CD14-positive monocyte (primary cell): ENCODE measurements at regions not wholly inside any gene's neighbourhood (a gene's known extent, or its start where the extent isn't known, plus 50 kb on each side); places are given as distances from the start of the nearest gene placed in this dataset.

Experiments used
- DNase-seq, 3 donors: peaks; one replicate each; pipeline ENCODE4 v3.0.0-alpha.2; 2011 to 2022
- H2AFZ ChIP-seq: 2 replicates; pipeline ENCODE4 v1.6.0; 2012; ENCODE audit warnings: mild to moderate bottlenecking, low read depth, low read length, inconsistent platforms; ENCODE audit not compliant: insufficient read depth, poor library complexity, severe bottlenecking
- H3K27ac ChIP-seq, 2 donors: 1 replicate in 1 of 2; 2 replicates in 1 of 2; pipeline ENCODE4 v1.5.1; 2012 to 2013; ENCODE audit warnings: low read length in 2 of 2, control low read depth in 1 of 2, inconsistent platforms in 1 of 2, low read depth in 1 of 2, mild to moderate bottlenecking in 1 of 2
- H3K27me3 ChIP-seq, 2 donors: one replicate each; pipeline versions ENCODE4 v1.6.0 to v1.6.1; 2011 to 2013; ENCODE audit warnings: low read length in 2 of 2; ENCODE audit not compliant: control insufficient read depth in 2 of 2, insufficient read depth in 2 of 2
- H3K36me3 ChIP-seq, 2 donors: replicated peaks in 1 of 2; 1 replicate in 1 of 2; 2 replicates in 1 of 2; pipeline versions ENCODE4 v1.5.1 to v1.6.1; 2012 to 2013; ENCODE audit warnings: low read length in 2 of 2, control low read depth in 1 of 2, inconsistent platforms in 1 of 2, mild to moderate bottlenecking in 1 of 2; ENCODE audit not compliant: insufficient read depth in 2 of 2, control insufficient read depth in 1 of 2
- H3K4me1 ChIP-seq, 2 donors: 1 replicate in 1 of 2; 2 replicates in 1 of 2; pipeline versions ENCODE4 v1.5.1 to v1.6.1; 2012 to 2013; ENCODE audit warnings: low read length in 2 of 2, control low read depth in 1 of 2, inconsistent platforms in 1 of 2, mild to moderate bottlenecking in 1 of 2, moderate library complexity in 1 of 2; ENCODE audit not compliant: insufficient read depth in 2 of 2, control insufficient read depth in 1 of 2
- H3K4me2 ChIP-seq: replicated peaks from 2 replicates; pipeline ENCODE3; 2012; ENCODE audit warnings: low read length, moderate library complexity, mild to moderate bottlenecking; ENCODE audit not compliant: poor library complexity, severe bottlenecking; ENCODE audit errors: extremely low read depth
- H3K4me3 ChIP-seq, 3 experiments: fragments of 200-600 bp in 1 of 3; sonication (generic) in 1 of 3; replicated peaks in 1 of 3; 1 replicate in 2 of 3; 2 replicates in 1 of 3; pipeline ENCODE4 v1.5.1; 2011 to 2013; ENCODE audit warnings: low read length in 3 of 3, mild to moderate bottlenecking in 3 of 3, control low read depth in 2 of 3, low read depth in 2 of 3, inconsistent platforms in 1 of 3, moderate library complexity in 1 of 3
- H3K79me2 ChIP-seq: 2 replicates; pipeline ENCODE4 v1.6.0; 2012; ENCODE audit warnings: mild to moderate bottlenecking, control low read depth, inconsistent platforms, low read length, moderate library complexity; ENCODE audit not compliant: insufficient read depth
- H3K9ac ChIP-seq: 2 replicates; pipeline ENCODE4 v1.6.0; 2017; ENCODE audit warnings: low read length, mild to moderate bottlenecking; ENCODE audit not compliant: insufficient read depth, poor library complexity, severe bottlenecking
- H3K9me3 ChIP-seq, 2 donors: replicated peaks in 1 of 2; 1 replicate in 1 of 2; 2 replicates in 1 of 2; pipeline versions ENCODE4 v1.5.1 to v1.6.1; 2012 to 2013; ENCODE audit warnings: low read length in 2 of 2, control low read depth in 1 of 2; ENCODE audit not compliant: control insufficient read depth in 1 of 2, insufficient read depth in 1 of 2
- H4K20me1 ChIP-seq: 2 replicates; pipeline ENCODE4 v1.6.0; 2012; ENCODE audit warnings: mild to moderate bottlenecking, low read length, control low read depth, moderate library complexity; ENCODE audit not compliant: insufficient read depth
- H3K27ac Mint-ChIP-seq, 7 donors: one replicate each; pipeline ENCODE4 v1.8.0; 2020; ENCODE audit warnings: mild to moderate bottlenecking in 7 of 7, mixed read lengths in 7 of 7, moderate library complexity in 6 of 7, inconsistent platforms in 2 of 7
- H3K27me3 Mint-ChIP-seq, 3 donors: one replicate each; pipeline ENCODE4 v1.8.0; 2021 to 2022; ENCODE audit warnings: low read depth in 3 of 3, mild to moderate bottlenecking in 3 of 3, mixed read lengths in 3 of 3, moderate library complexity in 3 of 3, inconsistent platforms in 1 of 3
- H3K36me3 Mint-ChIP-seq, 2 donors: one replicate each; pipeline ENCODE4 v1.8.0; 2020; ENCODE audit warnings: mixed read lengths in 2 of 2, inconsistent platforms in 1 of 2, mild to moderate bottlenecking in 1 of 2
- H3K4me1 Mint-ChIP-seq: one replicate; pipeline ENCODE4 v1.8.0; 2020; ENCODE audit warnings: mild to moderate bottlenecking, mixed read lengths
- H3K4me3 Mint-ChIP-seq, 2 donors: one replicate each; pipeline ENCODE4 v1.8.0; 2020; ENCODE audit warnings: mild to moderate bottlenecking in 2 of 2, mixed read lengths in 2 of 2, moderate library complexity in 1 of 2
- H3K9me3 Mint-ChIP-seq, 7 donors: one replicate each; pipeline ENCODE4 v1.8.0; 2020 to 2022; ENCODE audit warnings: mixed read lengths in 7 of 7, mild to moderate bottlenecking in 6 of 7, moderate library complexity in 6 of 7, inconsistent platforms in 2 of 7
- WGBS: methylation state at CpG from one replicate; pipeline ENCODE4 v1.1.5; 2013; ENCODE audit warnings: missing lambda C conversion rate; ENCODE audit not compliant: insufficient coverage; 5-methylcytosine and 5-hydroxymethylcytosine counted together
- intact Hi-C, 2 donors: fragments of 100-400 bp; cut with micrococcal nuclease; formaldehyde crosslinking; loops; one replicate each; pipeline versions ENCODE4 v1.15.0 to v1.15.1; 2023
- TF ChIP-seq, protein P1 (sequence below): fragments of 200-600 bp; IDR thresholded peaks from one replicate; pipeline ENCODE4 v1.8.0; 2022; ENCODE audit warnings: antibody characterized with exemption, mild to moderate bottlenecking

DNA sequence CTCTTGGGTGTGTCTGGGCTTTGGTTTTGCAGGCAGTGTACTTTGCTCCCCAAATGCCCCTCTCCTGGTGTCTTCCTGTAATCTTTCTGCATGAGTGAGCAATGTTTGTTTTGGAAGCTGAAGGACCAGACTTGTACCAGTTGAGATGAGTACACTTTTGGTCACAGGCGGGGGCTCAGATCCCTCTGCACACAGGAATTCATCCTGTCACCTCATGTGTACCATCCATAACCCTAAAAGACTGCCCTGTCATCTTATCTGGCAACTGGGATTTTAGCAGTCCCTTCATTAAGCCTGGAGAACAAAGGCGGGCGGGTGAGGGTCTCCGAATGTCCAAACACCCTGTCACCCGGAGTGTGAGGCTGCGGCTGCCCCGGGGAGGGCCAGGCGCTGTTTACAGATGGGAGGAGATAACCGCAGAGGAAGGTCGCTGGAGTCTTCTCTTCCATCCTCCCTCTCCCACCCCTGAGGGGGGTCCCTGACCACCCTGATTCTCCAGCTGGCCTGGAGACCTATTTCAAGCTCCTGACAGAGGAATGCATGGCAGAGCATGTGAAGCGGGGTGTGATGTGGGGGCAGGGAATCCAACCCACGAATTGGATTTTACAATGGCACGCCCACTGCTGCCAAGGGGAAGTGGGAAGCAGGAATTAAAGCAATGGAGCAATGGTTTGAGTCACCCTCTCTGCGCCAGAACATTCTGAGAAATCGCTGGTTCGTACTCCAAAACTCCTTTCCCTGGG is 158.2 kb upstream of the MYCN start:
- Histone ChIP-seq H3K4me1 (no peaks in the 10 kb centered on the region), H3K27me3 (no peaks in the 10 kb centered on the region), H3K4me2 (no peak overlapping the region), H2AFZ (no peak overlapping the region), H3K36me3 (no peaks in the 10 kb centered on the region), H3K9me3 (no peaks in the 10 kb centered on the region), H3K79me2 (no peaks in the 10 kb centered on the region), H4K20me1 (no peaks in the 10 kb centered on the region), H3K4me3 (no peak overlapping the region), H3K9ac (no peak overlapping the region), H3K27ac (no peak overlapping the region)
- intact Hi-C loops = no loop called here
- H3K4me3 Mint-ChIP-seq = peak overlapping the region in 1 of 2 donors; percentile 6
- H3K9me3 Mint-ChIP-seq = peaks cover 0 to 2% (median 0%) of the 10 kb centered on the region in 7 donors
- TF ChIP-seq, protein P1, sequence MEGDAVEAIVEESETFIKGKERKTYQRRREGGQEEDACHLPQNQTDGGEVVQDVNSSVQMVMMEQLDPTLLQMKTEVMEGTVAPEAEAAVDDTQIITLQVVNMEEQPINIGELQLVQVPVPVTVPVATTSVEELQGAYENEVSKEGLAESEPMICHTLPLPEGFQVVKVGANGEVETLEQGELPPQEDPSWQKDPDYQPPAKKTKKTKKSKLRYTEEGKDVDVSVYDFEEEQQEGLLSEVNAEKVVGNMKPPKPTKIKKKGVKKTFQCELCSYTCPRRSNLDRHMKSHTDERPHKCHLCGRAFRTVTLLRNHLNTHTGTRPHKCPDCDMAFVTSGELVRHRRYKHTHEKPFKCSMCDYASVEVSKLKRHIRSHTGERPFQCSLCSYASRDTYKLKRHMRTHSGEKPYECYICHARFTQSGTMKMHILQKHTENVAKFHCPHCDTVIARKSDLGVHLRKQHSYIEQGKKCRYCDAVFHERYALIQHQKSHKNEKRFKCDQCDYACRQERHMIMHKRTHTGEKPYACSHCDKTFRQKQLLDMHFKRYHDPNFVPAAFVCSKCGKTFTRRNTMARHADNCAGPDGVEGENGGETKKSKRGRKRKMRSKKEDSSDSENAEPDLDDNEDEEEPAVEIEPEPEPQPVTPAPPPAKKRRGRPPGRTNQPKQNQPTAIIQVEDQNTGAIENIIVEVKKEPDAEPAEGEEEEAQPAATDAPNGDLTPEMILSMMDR = no peak
- WGBS = 51% methylated on average over 3 of the region's 16 CpGs
- no peak for DNase-seq
- no peaks in the 10 kb centered on the region for H3K4me1 Mint-ChIP-seq
- peak overlapping the region in 1 of 7 donors; percentile 37 for H3K27ac Mint-ChIP-seq
- H3K36me3 Mint-ChIP-seq = no peaks in the 10 kb centered on the region
- H3K27me3 Mint-ChIP-seq = peaks cover 2 to 6% (median 6%) of the 10 kb centered on the region in 3 donors

DNA sequence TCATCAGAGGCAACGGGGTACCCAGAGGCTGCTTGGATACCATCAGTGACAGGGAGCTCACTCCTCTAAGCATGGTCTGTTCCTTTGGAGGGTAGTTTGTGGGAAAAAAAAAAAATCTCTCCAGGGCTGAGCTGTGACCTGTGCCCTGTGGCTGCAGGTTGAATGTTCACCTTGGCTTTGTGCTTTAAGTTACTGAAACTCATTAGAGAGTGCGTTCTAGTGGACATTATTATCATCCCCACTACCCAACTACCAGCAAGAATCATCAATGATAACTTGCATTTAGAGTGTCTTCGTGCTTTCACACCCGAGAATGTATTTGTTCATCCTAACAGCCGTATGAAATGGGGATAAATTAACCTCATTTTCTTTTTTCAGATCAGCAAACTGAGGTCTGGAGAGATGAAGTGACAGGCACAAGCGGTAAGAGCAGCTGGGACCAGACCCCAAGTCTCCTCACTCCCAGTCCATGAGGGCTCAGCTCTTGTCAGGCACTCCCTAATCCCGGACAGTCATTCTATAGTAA is 157.5 kb upstream of the MYCN start:
- intact Hi-C loops = no loop called here
- H3K27me3 Mint-ChIP-seq = peaks cover 2 to 6% (median 6%) of the 10 kb centered on the region in 3 donors

More for the DNA sequence above, 157.5 kb upstream of the MYCN start:
- Histone ChIP-seq H4K20me1 (no peaks in the 10 kb centered on the region), H3K27me3 (no peaks in the 10 kb centered on the region), H3K9ac (no peak overlapping the region), H3K27ac (no peak overlapping the region), H3K4me3 (no peak overlapping the region), H3K36me3 (no peaks in the 10 kb centered on the region), H3K9me3 (no peaks in the 10 kb centered on the region), H3K79me2 (no peaks in the 10 kb centered on the region), H3K4me1 (no peaks in the 10 kb centered on the region), H3K4me2 (no peak overlapping the region), H2AFZ (no peak overlapping the region)
- Mint-ChIP-seq H3K4me3 (no peak overlapping the region), H3K36me3 (no peaks in the 10 kb centered on the region), H3K4me1 (no peaks in the 10 kb centered on the region), H3K27ac (no peak overlapping the region), H3K9me3 (peaks cover 0 to 2% (median 0%) of the 10 kb centered on the region in 7 donors)
- no peak for DNase-seq
- TF ChIP-seq, protein P1 = no peak
- 92% methylated on average over 2 of the region's 7 CpGs for WGBS
